Fibroblast of the aortic adventitia (primary cell): ENCODE measurements at regions not wholly inside any gene's neighbourhood (a gene's known extent, or its start where the extent isn't known, plus 50 kb on each side); places are given as distances from the start of the nearest gene placed in this dataset.

Experiments
- DNase-seq: peaks from one replicate; pipeline ENCODE4 v3.0.0-alpha.2; 2010; ENCODE audit warnings: low read depth
- H3K4me3 ChIP-seq: 2 replicates; pipeline ENCODE4 v1.5.1; 2011; ENCODE audit warnings: low read depth, mild to moderate bottlenecking, control low read depth, low read length, moderate library complexity
- CTCF ChIP-seq: IDR thresholded peaks from 2 replicates; pipeline ENCODE4 v1.5.1; 2011; ENCODE audit warnings: mild to moderate bottlenecking, low read length, control low read depth, inconsistent platforms; ENCODE audit not compliant: insufficient read depth

- no peak for DNase-seq
- no peak for TF ChIP-seq CTCF
- H3K4me3 ChIP-seq: no peak overlapping the region
Measured at GRCh38 chr4:132506568-132506967, 642.5 kb upstream of the PCDH10 start.

GRCh38 chr4:132513491-132513890 is 635.6 kb upstream of the PCDH10 start:
- no peak for TF ChIP-seq CTCF
- no peak for DNase-seq

DNA sequence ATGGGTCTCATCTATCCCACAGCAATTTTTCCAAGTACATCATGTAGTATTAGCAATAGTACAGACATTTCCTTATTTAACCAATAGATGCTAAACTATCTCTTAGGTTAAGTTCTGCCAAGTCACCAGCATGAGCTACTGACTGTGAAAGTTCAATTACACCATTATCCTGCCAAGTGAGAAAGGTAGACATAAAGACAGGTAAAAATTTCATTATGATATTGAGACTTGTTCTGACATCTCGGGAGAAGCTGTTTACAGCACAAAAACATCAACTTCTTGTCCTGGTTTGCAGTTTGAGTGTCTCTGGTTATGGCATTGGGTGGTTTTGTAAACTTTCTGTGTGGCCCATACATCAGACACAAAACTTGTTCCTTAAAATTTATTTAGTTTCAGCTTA is 622.4 kb upstream of the PCDH10 start:
- no peak for TF ChIP-seq CTCF
- DNase-seq: no peak
- no peak overlapping the region for H3K4me3 ChIP-seq

More at GRCh38 chr4:132513491-132513890, 635.6 kb upstream of the PCDH10 start:
- H3K4me3 ChIP-seq: no peak overlapping the region

DNA sequence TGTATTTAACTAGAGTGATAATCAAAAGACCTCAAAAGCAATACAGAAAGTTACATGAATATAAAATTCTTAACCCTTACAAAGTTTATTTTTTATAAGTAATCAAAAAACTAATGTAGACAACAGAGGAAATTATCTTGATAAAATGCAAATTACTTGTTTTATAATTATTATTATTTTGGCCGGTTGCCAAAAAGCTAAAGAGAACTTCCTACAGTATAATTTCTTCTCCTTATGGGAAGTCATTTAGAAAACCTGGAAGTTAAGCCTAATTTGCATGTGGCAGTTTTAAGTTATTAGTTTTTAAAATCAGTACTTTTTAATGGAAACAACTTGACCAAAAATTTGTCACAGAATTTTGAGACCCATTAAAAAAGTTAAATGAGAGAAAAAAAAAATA is 621.3 kb upstream of the PCDH10 start:
- no peak for TF ChIP-seq CTCF
- DNase-seq: no peak

GRCh38 chr4:132530861-132531260 is 618.2 kb upstream of the PCDH10 start:
- no peak for DNase-seq
- TF ChIP-seq CTCF: no peak
- no peak overlapping the region for H3K4me3 ChIP-seq

More for the DNA sequence above, 621.3 kb upstream of the PCDH10 start:
- H3K4me3 ChIP-seq: no peak overlapping the region

GRCh38 chr4:132540268-132540667 is 608.8 kb upstream of the PCDH10 start:
- H3K4me3 ChIP-seq: no peak overlapping the region
- TF ChIP-seq CTCF: no peak
- no peak for DNase-seq

- TF ChIP-seq CTCF: no peak
Measured at GRCh38 chr4:132540797-132541196, 608.3 kb upstream of the PCDH10 start.

More at GRCh38 chr4:132540797-132541196, 608.3 kb upstream of the PCDH10 start:
- no peak overlapping the region for H3K4me3 ChIP-seq
- DNase-seq: no peak
